HG03175 (cell line): ENCODE measurements at regions not wholly inside any gene's neighbourhood (a gene's known extent, or its start where the extent isn't known, plus 50 kb on each side); places are given as distances from the start of the nearest gene placed in this dataset.

Source experiments
- ATAC-seq: cut with Tn5 transposase; IDR thresholded peaks from one replicate; pipeline ENCODE4 v1.9.1; 2021; ENCODE audit warnings: mild to moderate bottlenecking, moderate library complexity; ENCODE audit not compliant: unreplicated experiment

GRCh38 chr2:62284471-62284870 lies 88.6 kb downstream of the B3GNT2 start:
- no peak for ATAC-seq

GRCh38 chr2:62283147-62283546 lies 87.2 kb downstream of the B3GNT2 start:
- ATAC-seq = no peak

DNA sequence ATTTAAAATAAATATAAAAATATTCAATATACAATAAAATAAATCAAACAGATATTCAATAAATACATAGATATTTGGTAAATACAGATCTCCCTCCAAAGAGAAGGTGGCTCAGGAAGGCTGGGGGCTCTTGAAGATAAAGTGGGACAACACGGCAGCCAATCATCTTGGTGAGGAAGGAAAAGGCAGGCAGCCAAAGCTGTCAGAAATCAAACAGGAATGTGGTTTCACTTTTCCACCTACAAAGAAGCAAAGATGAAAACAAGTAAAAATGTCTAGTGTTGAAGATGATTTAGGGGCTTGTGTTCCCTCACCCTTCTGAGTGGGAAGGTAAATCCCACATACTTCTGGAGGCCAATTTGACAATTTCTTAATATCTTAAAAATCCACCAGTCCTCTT lies 85.7 kb downstream of the B3GNT2 start:
- ATAC-seq = no peak

DNA sequence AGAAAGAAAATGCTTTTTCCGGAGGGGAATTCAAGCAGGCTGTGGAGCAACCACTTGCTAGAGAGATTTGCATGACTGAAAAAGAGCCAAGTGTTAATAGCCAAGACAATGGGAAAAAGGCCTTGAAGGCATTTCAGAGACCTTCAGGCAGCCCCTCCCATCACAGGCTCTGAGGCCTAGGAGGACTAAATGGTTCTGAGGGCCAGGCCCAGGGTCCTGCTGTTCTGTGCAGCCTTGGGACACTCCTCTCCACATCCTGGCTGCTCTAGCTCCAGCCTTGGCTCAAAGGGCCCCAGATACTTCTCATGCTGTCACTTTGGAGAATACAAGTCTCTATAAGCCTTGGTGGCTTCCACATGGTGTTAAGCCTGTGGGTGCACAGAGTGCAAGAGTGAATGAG lies 81.8 kb downstream of the B3GNT2 start:
- ATAC-seq = no peak
